SKM-1 (cell line): ENCODE measurements at regions not wholly inside any gene's neighbourhood (a gene's known extent, or its start where the extent isn't known, plus 50 kb on each side); places are given as distances from the start of the nearest gene placed in this dataset.
A peak's percentile ranks its signal among the peaks of the same experiment; 100 is the strongest.
"Not testable (repeated sequence)": the region's sequence is repeated elsewhere in the genome, so short reads cannot be mapped to it uniquely, and the experiment has no call there.

Experiments
- DNase-seq: peaks from one replicate; lab custom pipeline; 2025; ENCODE audit not compliant: unreplicated experiment; lab: John Stamatoyannopoulos, UW

DNA sequence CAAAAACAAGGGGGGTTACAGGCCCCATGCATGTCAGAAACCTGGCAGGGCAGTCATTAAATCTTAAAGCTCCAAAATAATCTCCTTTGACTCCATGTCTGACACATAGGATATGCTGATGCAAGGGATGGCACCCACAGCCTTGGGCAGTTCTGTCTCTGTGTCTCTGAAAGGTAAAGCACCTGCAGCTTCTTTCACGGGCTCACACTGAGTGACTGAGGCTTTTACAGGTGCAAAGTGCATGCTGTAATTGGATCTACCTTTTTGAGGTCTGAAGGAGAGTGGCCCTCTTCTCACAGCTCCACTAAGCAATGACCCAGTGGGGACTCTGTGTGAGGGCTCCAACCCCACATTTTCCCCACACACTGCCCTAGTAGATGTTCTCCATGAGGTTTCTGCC is 1309.0 kb upstream of the B3GALT2 start:
- no peak for DNase-seq

DNA sequence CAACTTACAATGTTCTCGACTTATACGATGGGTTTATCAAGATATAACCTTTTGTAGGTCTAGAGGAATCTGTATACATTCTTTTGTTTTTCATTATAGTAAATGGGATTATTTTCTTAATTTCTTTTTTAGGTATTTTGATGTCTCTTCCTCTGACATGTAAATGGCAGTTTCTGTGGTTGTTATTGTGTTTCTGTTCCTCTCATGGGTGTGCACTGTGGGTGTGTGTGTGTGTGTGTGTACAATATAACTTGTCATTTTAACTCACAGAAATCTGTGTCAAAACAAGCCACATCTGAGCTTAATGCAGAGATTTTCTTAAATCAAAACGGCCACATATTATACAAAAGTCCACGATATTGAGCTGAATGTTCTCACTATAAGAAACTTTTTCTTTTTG is 1300.8 kb upstream of the B3GALT2 start:
- DNase-seq, result no peak

DNA sequence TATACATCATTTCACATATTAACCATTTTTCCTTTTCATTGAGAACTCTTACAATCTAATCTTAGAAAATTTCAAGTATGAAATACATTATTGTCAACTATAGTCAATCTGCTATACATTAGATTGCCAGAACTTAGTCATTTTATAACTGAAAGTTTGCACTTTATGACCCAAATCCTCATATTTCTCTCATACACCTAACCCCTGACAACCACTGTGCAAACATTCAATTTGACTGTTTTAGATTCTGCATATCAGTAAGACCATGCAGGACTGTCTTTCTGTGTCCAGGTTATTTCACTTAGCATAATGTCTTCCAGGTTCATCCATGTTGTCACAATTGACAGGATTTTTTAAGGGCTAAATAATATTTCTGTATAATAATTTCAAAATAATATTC is 1299.0 kb upstream of the B3GALT2 start:
- DNase-seq, result no peak

DNA sequence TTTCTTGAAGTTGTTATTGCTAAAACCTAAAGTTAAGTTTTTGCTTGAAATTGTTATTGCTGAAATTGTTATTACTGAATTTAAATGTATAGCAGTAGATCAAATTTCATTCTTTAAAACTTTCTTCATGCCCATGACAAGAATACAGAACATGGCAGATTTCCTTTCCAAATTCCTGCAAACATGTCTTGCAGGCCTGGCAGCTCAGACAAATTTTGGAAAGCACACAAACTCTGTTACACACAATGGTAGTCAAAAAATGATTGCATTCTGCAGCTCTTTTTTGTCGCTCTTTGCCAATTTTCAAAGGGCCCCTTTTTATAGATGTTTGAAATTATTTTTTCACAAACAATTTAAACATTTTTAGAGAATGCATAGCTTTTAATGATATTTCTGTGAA is 1292.3 kb upstream of the B3GALT2 start:
- DNase-seq, result no peak

DNA sequence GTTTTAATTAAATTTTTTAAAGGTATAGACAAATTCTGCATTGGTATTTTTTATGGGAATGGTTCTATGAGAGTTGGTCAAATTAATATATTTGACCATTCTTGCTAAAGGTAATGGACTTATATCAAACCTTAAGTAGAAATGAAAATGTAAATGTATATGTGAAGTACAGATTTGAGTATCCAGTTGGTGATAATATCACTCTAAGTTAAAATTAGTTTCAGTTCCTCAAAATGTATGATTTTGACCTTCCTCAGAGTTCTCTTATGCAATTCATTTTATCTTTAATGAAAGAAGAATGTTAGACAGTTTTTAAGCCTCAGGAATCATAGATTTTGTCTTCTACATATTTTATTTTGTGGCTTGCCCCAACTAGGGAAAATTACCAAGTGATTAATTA is 1291.5 kb upstream of the B3GALT2 start:
- peak; percentile 21 for DNase-seq

DNA sequence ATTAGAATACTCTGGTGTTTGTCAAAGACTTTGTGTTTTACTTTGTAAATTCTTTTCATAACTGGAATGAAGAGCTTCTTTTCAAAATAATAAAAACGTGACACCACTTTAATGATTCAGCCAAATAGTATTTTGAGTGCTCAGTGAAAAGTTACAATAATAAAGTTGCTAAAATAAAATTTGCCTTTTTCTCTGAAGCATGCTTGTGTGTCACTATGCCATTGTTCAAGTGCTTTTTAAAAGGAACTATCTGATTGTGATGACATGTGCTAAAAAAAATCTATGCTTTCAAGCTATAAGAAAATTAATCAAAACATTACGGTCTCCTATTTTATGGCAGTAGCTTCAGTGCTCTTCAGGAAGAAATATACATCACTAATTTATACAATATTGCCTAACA is 1290.5 kb upstream of the B3GALT2 start:
- no peak for DNase-seq

DNA sequence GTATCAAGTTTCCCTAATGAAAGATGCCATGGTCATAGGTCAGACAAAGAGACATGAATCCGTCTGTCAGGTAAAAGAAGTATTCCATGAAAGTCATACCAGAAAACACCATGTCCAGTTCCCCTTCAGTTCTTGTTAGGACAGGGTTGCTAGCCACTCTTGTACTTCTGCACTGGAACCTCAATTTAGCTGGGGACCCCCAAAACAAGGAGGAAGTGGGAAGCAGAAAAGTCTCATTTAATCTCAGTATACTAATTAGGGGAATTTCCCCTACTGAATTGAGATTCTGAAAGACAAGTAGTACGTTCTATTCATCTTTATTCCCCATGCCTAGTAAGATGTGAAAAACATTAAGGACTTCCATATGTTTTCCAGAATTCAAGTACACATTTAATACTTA is 1289.9 kb upstream of the B3GALT2 start:
- no peak for DNase-seq

DNA sequence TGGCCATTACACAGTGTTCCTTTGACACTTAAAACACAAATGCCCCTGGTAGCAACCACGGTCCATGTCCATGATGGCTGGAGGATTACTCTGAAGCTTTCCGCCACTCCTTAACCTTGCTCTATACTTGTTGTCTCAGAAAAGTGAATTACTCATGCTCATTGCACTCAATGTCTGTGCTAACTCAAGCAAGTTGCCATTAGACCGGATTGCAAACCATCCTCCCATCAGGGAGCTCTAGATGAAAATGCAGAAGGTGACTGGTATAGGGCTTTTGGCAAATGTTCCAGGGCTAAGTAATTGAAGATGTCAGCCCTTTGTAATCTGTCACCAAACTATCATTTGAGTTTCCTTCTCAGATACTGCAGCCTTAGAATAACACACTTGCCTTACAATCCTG is 1288.3 kb upstream of the B3GALT2 start:
- DNase-seq, result no peak

DNA sequence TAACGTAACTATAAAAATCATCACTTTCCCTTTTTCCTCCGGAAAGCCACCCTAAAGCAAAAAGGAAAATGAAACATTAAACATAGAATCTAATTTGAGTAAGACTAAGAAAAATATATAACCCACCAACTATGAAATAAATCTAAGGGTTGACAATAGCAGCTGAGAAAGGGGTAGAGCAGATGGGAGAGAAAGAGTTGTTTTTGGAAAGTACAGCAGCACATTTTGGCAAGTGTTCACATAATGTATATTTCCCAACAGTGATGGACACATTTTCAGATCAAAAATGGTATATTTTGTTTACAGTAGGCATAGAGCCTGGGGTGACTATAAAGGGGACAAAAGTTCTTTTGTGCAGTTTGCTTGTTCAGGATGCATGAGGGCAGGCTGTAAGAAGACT is 1287.4 kb upstream of the B3GALT2 start:
- no peak for DNase-seq

DNA sequence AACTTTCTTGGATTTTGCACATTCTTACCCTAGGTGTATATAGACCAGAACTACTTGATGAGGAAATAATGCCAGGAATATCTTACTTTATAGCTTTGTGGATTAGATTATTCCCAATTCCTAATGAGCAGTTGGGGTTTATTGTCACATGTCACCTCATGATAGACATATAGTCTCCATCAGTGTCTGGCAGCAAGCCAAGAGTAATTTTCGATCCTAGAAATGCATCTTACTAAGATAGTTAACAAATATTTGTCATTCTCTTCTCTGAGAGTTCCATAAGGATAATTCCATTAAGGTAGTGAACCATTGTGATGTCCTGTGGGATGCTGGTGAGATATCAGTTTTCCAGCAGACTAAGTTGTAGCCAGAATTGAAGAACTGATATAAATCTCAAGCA is 1282.9 kb upstream of the B3GALT2 start:
- DNase-seq, result no peak

DNA sequence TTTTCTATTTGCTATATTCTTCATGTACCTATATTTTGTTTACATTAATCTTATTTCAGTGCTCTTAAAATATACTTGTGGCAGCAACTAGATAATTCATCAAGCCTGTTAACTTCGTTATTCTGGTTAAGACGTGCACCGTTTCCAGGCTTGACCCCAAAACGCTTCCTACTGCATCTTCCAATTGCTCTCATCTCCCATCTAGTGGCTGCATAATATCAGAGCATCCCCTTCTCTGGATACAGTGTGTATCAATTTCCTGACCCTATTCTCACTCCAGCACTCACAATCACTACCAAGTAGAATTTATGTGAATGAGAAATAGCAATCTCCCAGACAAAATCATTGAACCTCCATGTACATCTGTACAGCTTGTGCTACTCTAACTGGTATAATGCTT is 1280.3 kb upstream of the B3GALT2 start:
- no peak for DNase-seq

DNA sequence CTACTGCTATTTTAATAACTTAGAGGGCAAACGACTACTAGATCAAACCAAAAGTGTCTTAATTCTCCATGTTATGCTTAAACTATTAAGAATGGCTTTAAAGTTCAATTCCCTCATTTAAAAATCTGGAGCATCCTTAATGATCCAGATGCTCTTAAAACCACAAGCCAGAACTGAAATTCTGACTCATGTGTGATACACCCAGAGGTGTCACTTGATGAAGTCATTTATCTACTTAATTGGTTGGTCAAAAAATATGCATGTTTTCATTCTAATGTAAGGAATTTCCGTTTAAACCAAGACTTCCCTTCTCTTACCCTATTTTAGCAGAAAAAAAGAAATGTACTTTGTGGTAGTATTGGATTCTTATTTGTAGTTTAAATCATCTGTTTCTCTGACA is 1261.2 kb upstream of the B3GALT2 start:
- DNase-seq, result no peak

DNA sequence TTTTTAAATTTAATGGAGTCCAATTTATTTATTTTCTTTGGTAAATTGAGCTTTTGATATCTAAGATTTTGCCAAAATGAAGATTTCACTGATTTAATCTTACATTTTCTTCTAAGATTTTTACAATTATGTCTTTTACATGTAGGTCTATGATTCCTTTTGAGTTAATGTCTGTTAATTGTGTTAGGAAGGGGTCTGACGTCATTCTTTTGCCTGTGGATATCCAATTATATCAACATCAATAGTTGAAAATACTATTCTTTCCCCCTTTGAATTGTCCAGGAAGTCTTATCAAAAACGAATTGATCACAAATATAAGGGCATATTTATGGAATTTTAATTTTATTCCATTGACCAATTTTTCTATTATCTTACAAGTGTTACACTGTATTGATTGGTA is 1258.8 kb upstream of the B3GALT2 start:
- no peak for DNase-seq

DNA sequence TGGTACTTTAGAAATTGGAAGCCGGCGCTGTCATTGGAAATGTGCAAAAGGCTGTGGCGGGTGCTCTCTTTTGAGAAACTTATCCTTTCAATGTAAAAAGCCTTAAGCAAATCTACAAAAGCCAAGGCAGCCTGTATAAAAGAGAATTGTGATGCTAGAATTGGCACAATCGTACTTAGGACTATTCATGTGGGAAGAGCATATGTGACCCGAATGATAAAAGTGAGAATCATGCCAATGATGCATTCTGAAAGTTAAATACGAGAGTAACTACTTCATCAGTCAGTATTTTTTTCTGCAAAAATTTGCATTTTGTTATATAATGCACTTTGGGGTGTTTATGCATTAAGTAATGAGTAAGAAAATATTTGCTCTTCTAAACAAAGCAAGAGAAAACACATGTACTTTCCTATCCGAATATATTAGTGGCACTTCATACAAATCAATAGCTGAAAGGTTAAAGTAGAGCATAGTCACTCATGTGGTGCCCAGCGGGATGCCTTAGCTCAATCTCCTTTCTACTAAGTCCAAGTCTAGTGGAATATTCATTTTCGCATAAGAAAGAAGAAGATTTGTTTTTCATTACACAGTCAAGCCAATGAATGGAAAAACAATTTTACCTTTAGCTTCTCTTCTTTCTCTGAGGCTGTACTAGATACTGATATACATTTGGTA is 1256.6 kb upstream of the B3GALT2 start:
- no peak for DNase-seq

DNA sequence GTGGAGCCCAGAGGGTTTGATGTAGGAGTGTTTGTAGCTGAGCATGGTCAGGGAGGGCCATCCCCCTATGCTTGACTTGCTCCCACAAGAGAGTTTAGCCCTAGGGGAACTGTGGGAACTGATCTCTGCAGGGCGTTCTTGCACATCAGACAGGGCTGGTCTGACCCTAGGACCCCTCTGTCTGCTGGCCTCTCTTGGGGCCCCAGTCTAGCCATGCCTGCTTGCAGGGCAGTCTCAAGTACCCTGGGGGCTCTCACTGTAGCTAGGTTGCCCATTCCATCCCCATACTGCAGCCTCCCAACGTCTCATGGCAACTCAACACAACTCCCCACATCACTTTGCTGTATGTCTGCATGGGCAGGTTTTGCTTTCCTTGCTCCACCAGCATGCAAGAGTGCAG is 1250.7 kb upstream of the B3GALT2 start:
- no peak for DNase-seq

DNA sequence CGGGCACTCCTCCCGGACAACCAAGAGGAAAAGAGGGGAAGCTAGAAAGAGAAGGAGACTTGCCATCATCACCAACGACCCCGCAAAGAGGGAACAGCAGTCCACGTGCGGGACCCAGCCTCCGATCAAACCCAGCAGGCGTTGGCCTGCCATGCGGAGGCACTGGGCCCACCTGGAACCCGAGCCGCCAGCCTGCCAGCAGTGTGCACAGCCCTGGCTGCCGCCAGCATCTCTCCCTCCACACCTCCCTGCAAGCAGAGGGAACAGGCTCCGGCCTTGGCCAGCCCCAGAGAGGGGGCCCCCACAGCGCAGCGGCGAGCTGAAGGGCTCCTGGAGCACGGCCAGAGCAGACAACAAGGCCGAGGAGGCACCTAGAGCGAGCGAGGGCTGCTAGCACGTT is 1244.7 kb upstream of the B3GALT2 start:
- no peak for DNase-seq

DNA sequence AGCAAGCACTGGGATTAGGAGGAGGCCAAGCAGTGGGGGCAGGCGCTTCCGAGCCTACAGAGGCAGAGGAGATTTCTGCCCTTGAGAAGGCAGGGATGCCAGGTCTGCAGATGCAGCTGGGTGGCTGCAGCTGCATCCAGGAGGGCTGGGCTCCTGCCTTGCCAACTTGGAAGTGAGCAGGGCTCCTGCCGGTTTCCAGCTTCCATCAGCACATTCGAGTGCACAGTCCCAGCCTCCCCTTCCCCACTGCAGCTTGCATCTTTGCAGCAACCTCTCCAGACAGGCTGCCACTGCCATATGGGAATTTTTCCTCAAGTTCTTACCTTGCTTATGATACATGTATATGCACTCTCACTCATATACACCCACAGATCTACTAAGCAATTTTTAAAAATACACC is 1234.3 kb upstream of the B3GALT2 start:
- no peak for DNase-seq

DNA sequence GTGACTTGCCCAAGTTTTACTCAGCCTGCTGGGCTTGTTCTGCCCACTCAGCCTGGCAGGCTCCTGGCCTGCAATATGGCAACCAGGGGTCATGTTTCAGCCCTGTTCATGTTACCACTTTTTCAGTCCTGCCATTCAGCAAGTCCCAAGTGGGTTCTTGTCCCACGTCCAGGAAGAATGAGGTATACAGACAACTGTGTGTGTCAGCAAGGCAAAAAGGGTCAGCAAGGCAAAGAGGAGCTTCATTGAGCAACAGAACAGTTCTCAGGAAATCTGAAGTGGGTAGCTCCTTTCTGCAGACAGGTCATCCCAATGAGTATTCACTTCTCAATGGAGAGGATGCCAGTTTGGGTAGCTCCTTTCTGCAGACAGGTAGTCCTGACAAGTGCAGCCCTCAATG is 1233.3 kb upstream of the B3GALT2 start:
- no peak for DNase-seq

DNA sequence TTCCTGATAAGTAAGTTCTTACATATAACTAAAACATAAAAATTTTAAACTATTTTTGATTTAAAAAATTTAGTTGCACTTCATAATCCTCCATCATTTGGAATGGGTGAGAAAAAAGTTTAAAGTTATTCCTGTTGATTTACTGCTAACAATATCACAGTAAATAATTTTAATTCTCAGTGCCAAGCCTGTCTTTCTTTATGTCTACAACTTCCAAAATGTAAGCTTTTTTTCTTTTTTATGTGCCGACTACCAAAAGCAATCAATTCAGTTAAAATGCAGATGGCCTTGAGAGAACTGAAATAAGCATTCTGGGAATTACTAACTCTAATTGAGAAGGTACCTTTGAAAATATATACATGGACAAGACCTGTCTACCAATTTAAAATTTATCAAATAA is 1224.3 kb upstream of the B3GALT2 start:
- no peak for DNase-seq

DNA sequence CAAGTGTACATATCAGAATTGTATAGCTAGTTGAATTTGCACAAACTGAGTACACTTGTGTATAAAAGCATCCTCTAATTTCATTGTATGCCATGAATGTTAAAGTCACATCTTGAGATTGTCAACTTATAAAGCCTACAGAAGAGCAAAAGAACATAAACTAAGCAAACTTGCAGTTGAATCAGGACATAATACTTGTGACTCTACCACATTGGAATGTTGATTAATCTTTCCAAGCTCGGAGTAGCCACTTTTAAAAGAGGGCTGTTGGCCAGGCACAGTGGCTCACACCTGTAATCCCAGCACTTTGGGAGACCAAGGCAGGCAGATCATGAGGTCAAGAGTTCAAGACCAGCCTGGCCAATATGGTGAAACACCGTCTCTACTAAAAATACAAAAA is 1220.8 kb upstream of the B3GALT2 start:
- not testable (repeated sequence) for DNase-seq

DNA sequence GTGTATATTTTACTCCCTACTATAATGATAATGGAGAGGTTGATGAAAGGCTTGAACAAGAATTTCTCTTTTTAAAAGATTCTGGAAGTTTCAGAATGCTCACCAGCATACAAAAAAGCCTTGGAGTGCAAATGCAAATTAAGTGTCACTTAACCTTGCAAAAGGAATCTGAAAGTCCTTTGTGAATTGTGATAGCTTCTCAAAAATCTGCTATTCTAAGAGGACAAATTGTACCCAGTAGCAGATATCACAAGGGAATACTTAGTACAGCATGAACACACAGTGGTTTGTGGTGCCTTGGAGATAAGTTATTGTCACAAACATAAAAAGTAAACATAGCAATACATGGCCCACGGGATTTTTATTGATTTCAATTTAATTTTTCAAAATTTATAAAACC is 1208.3 kb upstream of the B3GALT2 start:
- no peak for DNase-seq

DNA sequence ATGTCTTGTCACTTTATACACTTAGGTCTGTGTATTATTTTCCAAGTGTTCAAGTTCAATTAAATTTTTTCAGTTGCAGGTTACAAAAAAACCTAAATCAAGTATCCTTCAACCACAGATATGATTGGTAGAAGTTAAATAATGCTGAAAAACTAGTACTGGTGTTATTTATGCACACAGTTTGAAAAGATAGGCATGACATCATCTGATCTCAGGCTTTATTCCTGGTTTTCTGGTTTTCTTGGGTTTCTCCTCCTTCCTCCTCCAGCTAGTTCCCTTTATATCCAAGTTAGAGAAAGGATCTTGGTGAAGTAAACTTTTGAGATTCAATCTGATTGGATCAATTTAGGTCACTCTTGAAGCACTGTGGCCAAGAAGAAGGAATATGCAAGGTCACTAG is 1201.1 kb upstream of the B3GALT2 start:
- DNase-seq, result no peak

DNA sequence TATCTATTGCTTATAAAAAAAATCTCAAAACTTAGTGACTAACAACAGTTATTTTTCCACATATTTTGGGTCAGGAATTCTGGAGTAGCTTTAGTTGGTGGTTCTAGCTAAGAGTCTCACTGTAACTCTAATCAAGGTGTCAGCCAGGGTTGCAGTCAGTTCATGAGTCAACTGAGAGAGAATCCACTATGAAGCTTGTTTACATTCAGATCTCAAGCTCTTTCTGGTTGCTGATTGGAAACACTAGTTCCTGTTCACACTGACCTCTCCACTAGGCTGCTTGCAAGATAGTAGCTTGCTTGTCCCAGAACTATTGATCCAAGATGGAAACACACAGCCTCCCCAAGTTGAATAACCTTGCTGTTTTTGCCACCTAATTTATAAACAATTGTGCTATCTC is 1192.1 kb upstream of the B3GALT2 start:
- no peak for DNase-seq

DNA sequence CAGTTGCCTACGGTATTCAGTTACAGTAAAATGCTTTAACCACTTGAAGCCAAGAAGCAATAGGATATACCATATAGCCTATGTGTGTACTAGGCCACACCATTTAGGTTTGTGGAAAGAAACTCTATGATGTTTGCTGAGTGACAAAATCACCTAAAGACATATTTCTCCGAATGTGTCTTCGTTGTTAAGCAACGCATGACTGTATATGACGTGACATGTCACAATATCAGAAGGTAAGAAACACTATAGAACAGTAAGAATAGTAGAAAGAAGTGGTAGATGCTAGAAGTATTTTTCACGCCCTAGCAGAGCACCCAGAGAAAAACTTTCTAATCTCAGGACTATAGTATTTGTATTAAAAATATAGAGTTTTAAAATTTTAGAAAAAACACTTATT is 1188.2 kb upstream of the B3GALT2 start:
- no peak for DNase-seq
